HG03135 (cell line): ENCODE measurements at regions not wholly inside any gene's neighbourhood (a gene's known extent, or its start where the extent isn't known, plus 50 kb on each side); places are given as distances from the start of the nearest gene placed in this dataset.
"Not testable (repeated sequence)": the region's sequence is repeated elsewhere in the genome, so short reads cannot be mapped to it uniquely, and the experiment has no call there.

Experiments
- ATAC-seq: cut with Tn5 transposase; IDR thresholded peaks from one replicate; pipeline ENCODE4 v1.9.1; 2021; ENCODE audit warnings: mild to moderate bottlenecking, moderate library complexity; ENCODE audit not compliant: unreplicated experiment

GRCh38 chr3:3902161-3902560, 102.9 kb downstream of the LRRN1 start:
- no peak for ATAC-seq

- no peak for ATAC-seq
These were observed 106.9 kb downstream of the LRRN1 start for GRCh38 chr3:3906171-3906570.

- ATAC-seq: no peak
These were observed 107.8 kb downstream of the LRRN1 start for GRCh38 chr3:3907023-3907422.

GRCh38 chr3:3918763-3919162, 119.5 kb downstream of the LRRN1 start:
- no peak for ATAC-seq

- no peak for ATAC-seq
These were observed 120.1 kb downstream of the LRRN1 start for GRCh38 chr3:3919316-3919715.

- no peak for ATAC-seq
These were observed 124.4 kb downstream of the LRRN1 start for GRCh38 chr3:3923619-3924018.

GRCh38 chr3:3927198-3927597, 128.0 kb downstream of the LRRN1 start:
- ATAC-seq: no peak

GRCh38 chr3:3927965-3928364, 128.7 kb downstream of the LRRN1 start:
- no peak for ATAC-seq

- not testable (repeated sequence) for ATAC-seq
These were observed 142.1 kb downstream of the LRRN1 start for GRCh38 chr3:3941380-3941779.

- no peak for ATAC-seq
These were observed 151.8 kb downstream of the LRRN1 start for GRCh38 chr3:3951071-3951470.

- ATAC-seq: no peak
These were observed 152.3 kb downstream of the LRRN1 start for GRCh38 chr3:3951501-3951900.

- not testable (repeated sequence) for ATAC-seq
These were observed 163.6 kb downstream of the LRRN1 start for GRCh38 chr3:3962867-3963266.

- ATAC-seq: no peak
These were observed 184.8 kb downstream of the LRRN1 start for GRCh38 chr3:3984053-3984452.

- no peak for ATAC-seq
These were observed 192.4 kb downstream of the LRRN1 start for GRCh38 chr3:3991598-3991997.

- ATAC-seq: no peak
These were observed 193.2 kb downstream of the LRRN1 start for GRCh38 chr3:3992312-3992874.

- ATAC-seq: peak; percentile 74
These were observed 199.1 kb downstream of the LRRN1 start for GRCh38 chr3:3998140-3998922.

- not testable (repeated sequence) for ATAC-seq
These were observed 200.1 kb downstream of the LRRN1 start for GRCh38 chr3:3999340-3999739.

GRCh38 chr3:4001976-4002375, 202.7 kb downstream of the LRRN1 start:
- ATAC-seq: no peak

- no peak for ATAC-seq
These were observed 207.1 kb downstream of the LRRN1 start for GRCh38 chr3:4006288-4006687.

GRCh38 chr3:4008205-4008604, 209.0 kb downstream of the LRRN1 start:
- ATAC-seq: no peak

GRCh38 chr3:4011166-4011565, 211.9 kb downstream of the LRRN1 start:
- ATAC-seq: no peak

GRCh38 chr3:4015426-4015825, 216.2 kb downstream of the LRRN1 start:
- no peak for ATAC-seq

GRCh38 chr3:4019501-4019900, 220.3 kb downstream of the LRRN1 start:
- ATAC-seq: no peak
